ENCODE measurements at regions not wholly inside any gene's neighbourhood (a gene's known extent, or its start where the extent isn't known, plus 50 kb on each side); places are given as distances from the start of the nearest gene placed in this dataset.

DNA sequence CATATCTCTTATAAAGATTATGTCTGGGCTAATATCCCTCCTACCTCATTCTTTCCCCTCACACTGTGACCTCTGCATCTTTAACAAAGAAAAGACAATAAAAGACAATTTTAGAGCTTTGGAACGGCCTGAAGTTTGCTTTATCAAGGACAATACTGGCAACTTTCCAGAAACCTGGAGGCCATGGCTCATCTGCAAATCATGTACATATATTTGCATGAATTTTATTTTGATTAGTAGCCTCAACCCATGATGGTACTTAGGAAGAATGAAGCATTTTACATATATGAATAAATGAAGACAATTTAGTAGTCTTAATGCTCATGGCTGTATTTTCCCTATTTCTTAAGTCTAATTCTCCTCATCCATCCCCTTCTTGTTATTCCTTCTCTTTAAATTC lies 612.2 kb upstream of the CXADR start:
- no peak for TF ChIP-seq EZH2 (IDR thresholded peaks at IDR 0.05; ENCODE audit: insufficient read depth, poor library complexity, severe bottlenecking)
- no peak for TF ChIP-seq EZH2phosphoT487 (IDR thresholded peaks at IDR 0.05; ENCODE audit: insufficient read depth, low read depth)

All from GM23248 (cell line).